Posterior vena cava (tissue), 2 donors: ENCODE measurements at regions not wholly inside any gene's neighbourhood (a gene's known extent, or its start where the extent isn't known, plus 50 kb on each side); places are given as distances from the start of the nearest gene placed in this dataset.

Experiments
- DNase-seq: peaks from one replicate; pipeline ENCODE4 v3.0.0-alpha.2; 2020; ENCODE audit warnings: low spot score
- intact Hi-C, 2 donors: fragments of 100-400 bp; cut with DNase I; formaldehyde crosslinking; loops; one replicate each; pipeline versions ENCODE4 v1.14.1 to v1.14.2; 2022 to 2023
- donor health status: DM: yes; HTN: yes; CAD: no.
- donor health status: DM: yes; HTN: yes; CAD: no.

DNA sequence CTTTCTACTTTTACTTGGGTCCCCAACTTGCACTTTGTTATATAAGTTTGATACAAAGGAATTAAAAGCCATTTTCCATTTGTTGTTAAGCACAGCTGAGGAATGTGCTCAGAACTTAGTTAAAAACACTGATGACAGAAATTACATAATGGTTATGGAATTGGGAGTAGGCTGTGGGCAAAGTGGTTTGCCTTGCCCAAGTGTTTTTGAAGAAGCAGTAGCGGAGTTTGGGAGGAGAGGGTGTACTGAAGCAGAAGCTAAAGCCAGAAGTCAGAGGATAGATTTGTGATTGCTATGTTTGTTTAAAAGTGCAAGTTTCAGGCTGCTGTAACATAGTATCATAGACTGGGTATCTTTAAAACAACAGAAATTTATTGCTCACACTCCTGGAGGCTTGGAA lies 391.8 kb downstream of the DUSP10 start:
- intact Hi-C loops: no loop called here
- no peak for DNase-seq

DNA sequence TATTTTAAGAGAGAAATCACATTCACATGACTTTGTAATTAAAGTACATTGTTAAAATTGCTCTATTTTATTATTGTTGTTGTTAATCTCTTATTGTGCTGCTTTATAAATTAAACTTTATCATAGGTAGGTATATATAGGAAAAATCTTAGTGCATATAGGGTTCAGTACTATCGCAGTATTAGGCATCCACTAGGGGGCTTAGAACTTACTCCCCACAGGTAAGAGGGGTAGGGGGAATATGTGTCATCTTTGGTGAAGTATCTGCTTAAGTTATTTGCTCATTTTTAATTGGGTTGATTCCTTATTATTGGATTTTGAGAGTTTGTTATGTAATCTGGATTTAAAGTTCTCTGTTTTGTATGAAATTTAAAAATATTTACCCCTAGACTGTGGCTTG lies 385.2 kb downstream of the DUSP10 start:
- DNase-seq: no peak
- intact Hi-C loops: no loop called here

DNA sequence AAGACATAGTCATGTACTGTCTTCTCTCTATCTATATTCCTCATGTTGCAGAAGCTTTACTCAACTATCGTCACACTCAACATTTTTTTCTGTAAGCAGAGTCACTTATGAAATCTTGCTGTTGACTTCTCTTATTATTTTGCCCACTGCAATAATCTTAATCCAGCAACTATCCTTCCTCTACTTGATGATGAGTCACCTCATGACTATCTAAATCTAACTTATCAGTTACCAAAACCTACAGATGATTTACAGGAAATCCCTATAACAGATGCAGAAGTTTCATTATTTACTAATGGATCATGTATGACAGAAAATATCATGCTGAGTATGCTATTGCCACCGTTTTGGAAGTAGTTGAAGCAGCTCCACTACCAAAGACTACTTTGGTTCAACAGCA lies 378.9 kb downstream of the DUSP10 start:
- intact Hi-C loops: no loop called here

DNA sequence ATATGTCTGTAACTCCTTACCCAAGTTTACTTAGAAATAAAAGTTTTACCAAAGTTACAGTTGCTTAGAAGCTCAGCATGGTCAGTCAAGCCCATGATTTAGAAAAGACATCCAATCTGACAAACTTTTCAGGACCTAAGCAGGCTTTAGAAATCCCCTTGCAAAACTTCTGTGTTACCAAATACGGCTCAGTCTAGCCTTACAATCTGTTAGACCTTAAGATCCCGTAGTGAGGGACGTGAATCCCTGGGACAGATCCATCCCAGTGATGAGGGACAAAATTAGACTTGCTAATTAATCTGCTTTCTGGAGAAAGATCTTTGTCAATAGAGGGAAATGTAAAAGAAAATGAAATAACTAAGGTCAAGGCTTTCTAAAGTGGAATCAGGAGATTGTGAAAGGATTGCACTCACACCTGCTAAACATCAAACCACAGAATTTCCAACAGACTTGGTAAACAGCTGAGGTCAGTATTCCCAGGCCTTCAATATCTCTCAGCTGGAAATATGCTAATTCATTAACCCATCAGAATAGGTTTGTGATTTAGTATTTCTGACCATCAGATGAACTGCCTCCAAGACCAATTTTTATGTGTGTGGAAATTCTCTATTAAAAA lies 375.3 kb downstream of the DUSP10 start:
- intact Hi-C loops: no loop called here
- no peak for DNase-seq

More for the DNA sequence above, 378.9 kb downstream of the DUSP10 start:
- DNase-seq: no peak

DNA sequence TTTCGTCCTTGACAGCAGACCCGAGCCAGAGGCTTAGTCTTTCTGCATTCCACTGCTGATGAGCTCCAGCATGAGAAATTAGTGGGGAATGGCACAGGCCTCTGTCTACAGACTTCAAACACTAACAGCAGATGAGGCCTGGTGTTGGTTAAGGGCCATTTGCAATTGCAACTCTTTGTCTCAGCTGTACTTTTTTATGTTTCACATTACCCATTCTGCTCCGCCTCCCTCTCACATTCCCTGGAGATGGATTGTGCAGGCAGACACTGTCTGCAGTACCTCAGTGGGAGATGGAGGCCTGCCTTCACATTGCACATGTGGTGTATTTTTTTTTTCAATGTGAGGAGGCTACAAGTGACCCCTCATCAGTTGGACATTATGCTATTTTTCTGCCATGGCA lies 370.2 kb downstream of the DUSP10 start:
- intact Hi-C loops: no loop called here
- DNase-seq: no peak

DNA sequence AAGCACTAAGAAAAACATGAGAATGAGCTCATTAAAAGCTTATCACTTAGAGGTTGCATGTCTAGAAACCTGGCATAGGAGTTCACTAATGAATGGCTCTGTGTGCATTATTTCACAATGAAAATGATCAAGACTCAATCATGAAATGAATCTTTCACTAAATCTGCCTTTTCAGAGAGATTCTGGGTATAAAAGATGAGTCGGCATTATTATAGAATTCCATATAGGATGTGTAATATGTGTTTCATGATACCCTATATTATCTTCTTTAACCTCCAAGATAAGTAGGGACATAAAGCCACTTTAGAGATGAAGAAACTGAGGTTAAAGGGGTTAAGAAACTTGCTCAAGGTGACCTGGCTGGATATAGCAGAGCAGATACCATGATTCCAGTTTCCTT lies 368.1 kb downstream of the DUSP10 start:
- no peak for DNase-seq
- intact Hi-C loops: no loop called here

DNA sequence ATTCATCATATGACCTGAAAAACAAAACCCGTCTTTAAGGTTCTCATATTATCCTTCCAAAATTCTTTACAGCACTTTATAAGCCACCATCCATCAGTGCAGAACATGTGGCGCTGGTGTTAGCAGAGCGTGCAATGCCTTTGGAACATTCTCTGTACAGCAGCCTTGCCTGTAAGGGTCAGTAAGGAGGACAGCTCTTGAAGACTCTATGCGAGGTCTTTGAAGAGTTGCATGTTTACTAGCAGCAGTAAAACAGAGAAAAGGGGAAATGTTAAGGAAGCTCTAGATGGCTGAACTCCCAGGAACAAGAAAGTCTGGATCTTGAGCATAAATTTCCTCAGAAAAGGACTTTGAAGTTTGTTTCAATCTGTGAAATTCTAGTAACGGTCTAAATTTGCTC lies 365.6 kb downstream of the DUSP10 start:
- intact Hi-C loops: no loop called here
- DNase-seq: no peak

DNA sequence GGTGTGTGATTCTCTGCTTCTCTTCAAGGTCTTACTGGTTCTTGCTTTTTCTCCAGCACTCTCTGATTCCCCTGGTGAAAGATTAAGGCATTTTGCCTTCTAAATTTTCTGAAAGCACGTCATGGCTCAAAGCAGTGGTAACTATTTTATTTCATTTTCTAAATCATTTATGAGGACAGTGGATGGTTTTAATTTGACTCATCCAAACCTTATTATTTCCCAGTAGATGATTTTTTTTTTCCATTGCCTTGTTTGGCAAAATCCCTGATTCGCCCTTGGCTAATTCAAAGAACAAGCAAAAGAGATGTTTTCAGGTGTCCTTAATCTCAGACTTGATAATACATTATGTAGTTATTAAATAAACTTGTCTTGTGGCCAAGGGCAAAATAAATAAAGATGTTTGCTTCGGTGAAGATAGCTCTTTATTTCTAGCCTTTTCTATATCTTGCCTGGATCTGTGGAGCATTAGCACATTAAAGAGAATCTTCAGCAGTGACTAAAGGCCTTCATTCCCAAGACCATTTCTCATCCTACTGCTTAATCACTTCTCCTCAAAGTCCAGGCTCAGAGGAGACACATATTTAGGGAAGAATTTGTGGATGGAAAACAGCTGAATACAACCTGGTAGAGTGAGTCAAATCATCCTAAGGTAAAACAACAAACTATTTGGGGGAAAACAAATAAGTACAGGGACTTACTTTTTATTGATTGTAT lies 359.8 kb downstream of the DUSP10 start:
- intact Hi-C loops: no loop called here
- DNase-seq: no peak

DNA sequence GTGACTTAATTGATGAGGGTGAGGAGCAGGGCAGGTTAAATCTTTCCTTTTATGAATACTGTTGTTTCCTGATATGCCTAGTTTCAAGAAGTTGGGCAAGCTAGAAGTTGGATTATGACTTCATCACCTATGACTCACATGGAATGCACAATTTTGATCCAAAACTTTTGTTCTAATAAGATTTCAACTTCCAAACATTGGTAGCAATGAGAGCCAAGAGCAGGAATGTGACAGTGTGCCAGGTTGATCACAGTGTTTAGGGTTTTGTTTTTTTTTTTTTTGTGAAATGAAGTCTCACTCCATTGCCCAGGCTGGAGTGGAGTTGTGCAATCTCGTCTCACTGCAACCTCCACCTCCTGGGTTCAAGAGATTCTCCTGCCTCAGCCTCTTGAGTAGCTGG lies 349.4 kb downstream of the DUSP10 start:
- DNase-seq: no peak
- intact Hi-C loops: loop anchor here in 1 of 2 donors (5.0 kb wide), 1 partner anchor 40 kb away; no protein-coding TSS in a partner anchor

DNA sequence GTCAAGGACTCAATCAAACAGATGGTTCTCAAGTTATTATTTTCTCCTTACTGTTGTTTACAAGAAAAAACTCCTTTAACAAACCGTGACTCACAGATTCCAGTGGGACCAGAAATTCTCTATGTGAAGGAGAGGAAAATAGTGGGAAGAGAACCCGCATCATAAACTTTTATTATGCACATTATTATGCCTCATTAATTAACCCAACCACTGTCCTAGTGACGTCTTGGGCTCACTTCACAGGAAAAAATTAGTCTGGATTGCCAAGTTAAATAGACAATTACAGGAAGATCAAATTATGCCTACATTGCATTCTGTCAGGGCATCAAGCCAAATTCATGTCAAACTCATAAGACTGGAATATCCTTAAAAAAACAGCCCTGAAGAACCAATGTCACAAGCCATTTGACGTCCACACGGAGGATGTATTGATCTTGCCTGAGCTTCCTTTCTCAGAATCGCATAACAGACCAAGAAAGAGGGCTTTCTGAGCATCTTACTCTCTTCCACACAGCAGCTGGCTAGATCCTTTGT lies 347.8 kb downstream of the DUSP10 start:
- intact Hi-C loops: loop anchor here in 1 of 2 donors (5.0 kb wide), 1 partner anchor 38 kb away; no protein-coding TSS in a partner anchor
- DNase-seq: no peak

DNA sequence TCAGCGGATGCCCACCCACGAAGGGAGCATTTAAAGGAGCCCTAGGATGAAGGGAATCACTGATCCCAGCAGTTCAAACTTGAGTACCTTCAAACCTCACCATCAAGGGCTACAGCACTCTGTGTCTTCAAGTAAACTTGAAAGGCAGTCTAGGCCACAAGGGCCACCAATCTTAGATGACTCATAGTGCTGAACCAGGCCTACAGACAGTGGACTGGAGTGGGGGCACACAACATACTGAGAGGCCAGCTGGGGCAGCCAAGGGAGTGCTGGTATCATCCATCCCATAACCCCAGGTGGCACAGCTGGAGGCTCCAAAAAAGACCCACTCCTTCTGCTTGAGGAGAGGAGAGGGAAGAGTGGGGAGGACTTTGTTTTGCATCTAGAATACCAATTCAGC lies 345.4 kb downstream of the DUSP10 start:
- intact Hi-C loops: no loop called here

DNA sequence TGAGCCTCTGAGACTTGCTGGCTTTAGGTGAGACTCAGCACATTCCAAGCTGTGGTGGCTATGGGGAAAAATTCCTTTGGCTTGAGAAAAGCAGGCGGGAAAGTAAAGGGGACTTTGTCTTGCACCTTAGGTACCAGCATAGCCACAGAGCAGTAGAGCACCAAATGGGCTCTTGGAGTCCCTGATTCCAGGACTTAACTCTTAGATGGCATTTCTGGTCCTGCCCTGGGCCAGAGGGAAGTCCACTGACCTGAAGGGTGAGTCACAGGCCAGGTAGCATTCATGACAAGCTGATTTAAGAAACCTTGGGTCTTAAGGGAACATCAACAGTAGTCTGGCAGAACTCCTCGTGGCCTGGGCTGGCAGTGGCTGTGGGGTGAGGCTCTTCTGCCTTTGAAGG lies 344.7 kb downstream of the DUSP10 start:
- intact Hi-C loops: no loop called here
- DNase-seq: no peak

More for the DNA sequence above, 345.4 kb downstream of the DUSP10 start:
- no peak for DNase-seq

DNA sequence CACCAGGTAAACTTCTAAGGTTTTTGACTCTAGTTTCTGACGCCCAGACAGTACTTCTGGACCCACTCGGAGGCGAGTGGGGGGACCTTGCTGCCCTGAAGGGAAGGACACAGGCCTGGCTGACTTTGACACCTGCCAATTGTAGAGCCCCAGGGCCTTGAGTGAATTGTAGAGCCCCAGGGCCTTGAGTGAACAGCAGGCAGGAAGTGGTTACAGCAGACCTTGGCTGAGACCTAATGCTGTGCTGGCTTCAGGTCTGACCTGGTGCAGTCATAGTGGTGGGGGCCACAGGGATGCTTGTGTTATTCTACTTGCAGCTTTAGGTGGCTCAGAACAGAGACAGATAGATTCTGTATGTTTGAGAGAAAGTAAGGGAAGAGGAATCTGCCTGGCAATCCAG lies 344.3 kb downstream of the DUSP10 start:
- intact Hi-C loops: no loop called here
- DNase-seq: no peak

DNA sequence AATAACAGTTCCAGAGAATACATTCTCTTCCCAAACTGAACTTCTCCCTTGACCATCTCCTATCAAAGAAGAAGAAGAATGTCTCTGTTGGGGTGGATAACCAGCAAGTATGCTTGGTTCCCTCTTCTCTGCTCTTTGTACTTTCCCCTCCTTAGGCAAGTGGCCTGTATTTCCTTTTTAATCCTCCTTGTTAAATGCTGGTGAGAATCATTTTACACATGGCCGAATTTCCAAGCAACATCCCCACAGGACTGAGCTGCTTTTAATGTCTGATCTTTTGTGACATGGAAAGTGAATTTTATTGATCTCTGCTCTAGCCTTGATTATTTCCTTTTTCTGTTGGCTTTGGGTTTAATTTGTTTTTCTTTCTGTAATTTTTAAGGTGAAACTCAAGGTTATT lies 336.7 kb downstream of the DUSP10 start:
- DNase-seq: no peak
- intact Hi-C loops: no loop called here

DNA sequence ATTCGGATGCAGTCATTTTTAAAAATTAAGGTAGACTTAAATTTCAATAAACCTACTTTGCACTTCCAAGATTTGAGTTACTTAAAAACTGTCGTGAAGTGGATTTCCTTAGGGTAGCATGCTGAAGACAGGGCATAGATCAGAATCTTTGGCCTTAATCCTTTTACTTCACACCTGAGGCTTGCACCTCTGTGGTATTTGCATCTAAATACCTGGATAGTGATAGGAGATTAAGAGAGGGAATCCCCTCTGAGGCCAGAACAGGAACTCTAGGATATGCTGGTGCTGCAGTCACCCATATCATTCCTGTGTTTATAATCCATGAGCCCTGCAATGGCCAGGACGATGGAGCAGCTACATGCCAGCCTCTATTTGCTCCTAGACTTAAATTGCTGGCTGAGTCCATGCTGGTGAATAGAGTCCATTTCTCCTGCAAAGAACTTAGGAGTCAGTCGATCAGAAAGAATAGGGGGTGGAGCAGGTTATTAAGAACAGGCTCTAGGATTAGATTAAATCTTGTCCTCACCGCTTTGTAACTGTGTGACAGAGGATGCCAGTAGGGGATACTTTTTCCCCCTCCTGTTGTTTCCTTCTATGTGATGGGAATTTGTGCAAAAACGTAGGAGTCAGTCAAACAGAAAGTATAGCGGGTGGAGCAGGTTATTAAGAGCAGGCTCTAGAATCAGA lies 333.6 kb downstream of the DUSP10 start:
- intact Hi-C loops: no loop called here

DNA sequence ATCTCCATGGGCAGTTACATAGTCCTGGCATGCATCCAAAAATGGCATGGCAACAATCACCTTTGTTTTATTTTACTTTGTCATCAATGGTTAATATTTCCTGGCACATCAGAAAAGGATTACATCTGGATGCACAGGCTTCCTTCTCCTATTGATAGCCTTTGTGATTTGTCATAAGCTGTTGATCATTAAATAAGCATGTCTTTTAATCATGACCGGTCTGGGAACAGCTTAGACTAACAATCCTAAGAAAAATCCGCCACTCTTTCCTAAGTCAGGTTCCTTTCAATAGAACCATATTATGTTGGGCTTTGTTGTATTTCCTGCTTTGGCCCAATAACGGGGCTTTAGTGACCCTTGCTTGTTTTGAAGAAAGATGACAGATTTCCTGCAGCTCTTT lies 330.6 kb downstream of the DUSP10 start:
- no peak for DNase-seq

More for the DNA sequence above, 333.6 kb downstream of the DUSP10 start:
- DNase-seq: no peak

DNA sequence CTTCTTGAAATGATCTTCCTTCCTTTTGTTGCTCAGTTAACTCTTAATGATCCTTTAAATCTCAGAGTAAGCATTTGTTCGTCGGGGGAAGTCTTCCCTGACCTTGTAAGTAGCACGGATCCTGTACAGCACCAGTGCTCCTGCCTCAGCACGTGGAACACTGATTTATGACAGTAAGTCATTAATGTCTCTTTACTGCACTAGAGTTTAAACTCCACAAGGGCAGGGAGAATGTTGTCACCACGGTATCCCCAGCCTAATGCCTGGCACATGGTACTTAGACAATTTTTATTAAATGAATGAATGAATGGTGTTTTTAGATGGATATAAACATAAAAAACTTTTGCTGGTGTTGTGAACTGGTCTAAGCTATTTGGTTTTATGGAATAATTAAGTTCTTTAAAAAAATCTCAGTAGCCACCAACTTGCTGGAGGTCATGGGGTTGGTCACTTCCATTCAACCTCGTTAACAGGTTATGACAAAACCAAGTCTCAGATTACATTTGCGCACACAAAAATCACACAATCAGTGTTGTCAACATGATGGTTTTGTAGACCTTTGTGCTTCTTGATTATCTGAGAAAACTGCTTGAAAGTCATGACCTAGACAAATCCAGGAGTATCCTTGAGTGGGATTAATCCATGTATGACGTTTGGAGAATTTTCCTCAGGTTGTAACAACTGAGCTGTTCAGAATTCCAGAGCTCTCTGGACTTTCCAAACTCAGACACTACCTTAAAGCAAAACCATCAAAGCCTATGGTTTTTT lies 326.9 kb downstream of the DUSP10 start:
- no peak for DNase-seq
- intact Hi-C loops: no loop called here

More for the DNA sequence above, 330.6 kb downstream of the DUSP10 start:
- intact Hi-C loops: no loop called here

DNA sequence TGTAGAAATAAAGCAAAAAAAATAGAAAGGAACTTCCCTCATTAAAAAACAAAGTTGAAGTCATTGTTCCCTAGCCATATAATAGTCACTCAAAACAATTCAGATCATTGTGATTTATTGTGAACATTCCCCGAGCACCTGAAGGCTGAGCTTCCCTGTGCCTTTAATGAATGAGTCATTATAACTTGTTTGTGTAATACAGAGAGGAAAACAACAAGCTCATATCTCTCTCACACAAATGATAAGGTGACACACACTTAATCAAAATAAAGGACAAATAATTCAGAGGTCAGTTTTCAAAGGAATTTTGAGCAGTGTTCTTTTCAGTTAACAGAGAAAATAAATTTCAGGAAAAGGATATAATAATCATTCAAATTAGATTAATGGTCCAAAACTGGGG lies 326.2 kb downstream of the DUSP10 start:
- DNase-seq: no peak
- intact Hi-C loops: no loop called here

DNA sequence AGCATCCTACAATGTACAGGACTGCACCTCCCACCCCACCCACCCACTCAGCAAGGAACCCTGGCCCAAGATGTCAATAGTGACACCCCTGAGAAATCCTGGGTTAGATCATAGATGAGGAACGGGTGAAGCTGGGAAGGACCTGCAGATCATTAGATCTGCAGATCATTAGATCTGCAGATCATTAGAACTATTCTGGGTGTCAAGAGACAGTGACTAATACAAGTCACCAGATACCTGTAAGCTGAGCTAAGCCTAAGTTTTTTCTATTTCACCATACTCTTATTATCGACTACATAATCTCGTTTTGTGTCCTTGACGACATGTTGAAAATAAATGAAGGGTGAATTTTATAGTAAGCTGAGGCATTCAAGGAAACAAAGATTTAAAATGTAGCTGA lies 325.7 kb downstream of the DUSP10 start:
- intact Hi-C loops: no loop called here
- no peak for DNase-seq

DNA sequence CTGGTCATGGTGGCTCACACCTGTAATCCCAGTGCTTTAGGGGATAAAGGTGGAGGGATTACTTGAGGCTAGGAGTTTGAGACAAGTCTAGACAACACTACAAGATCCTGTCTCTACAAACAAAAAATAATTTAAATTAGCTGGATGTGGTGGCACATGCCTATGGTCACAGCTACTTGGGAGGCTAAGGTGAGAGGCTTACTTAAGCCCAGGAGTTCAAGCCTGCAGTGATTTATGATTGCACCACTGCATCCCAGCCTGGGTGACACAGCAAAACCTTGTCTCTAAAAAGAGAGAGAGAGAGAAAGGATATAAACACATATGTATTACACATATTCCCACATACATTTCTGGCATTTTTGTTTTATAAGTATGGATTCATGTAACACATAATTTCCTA lies 325.2 kb downstream of the DUSP10 start:
- DNase-seq: no peak
- intact Hi-C loops: no loop called here
